B cell (primary cell): ENCODE measurements at regions not wholly inside any gene's neighbourhood (a gene's known extent, or its start where the extent isn't known, plus 50 kb on each side); places are given as distances from the start of the nearest gene placed in this dataset.

ENCODE experiments used
- CTCF ChIP-seq: fragments of 200-600 bp; IDR thresholded peaks from one replicate; pipeline ENCODE4 v1.8.0; 2022; ENCODE audit warnings: antibody characterized with exemption, mild to moderate bottlenecking
- EZH2 ChIP-seq: IDR thresholded peaks from 2 replicates; pipeline ENCODE4 v1.6.1; 2012; ENCODE audit warnings: borderline replicate concordance, low read depth, mild to moderate bottlenecking, moderate library complexity, low read length; ENCODE audit not compliant: insufficient read depth, poor library complexity, severe bottlenecking

GRCh38 chr12:88946372-88946997 lies 366.2 kb upstream of the KITLG start:
- TF ChIP-seq CTCF (no peak), EZH2 (no peak)
